SKM-1 treated with dmso at 0.1 percent for 144 hours (cell line): ENCODE measurements at regions not wholly inside any gene's neighbourhood (a gene's known extent, or its start where the extent isn't known, plus 50 kb on each side); places are given as distances from the start of the nearest gene placed in this dataset.

Source experiments
- DNase-seq: peaks from one replicate; lab custom pipeline; 2025; ENCODE audit not compliant: unreplicated experiment; lab: John Stamatoyannopoulos, UW

DNA sequence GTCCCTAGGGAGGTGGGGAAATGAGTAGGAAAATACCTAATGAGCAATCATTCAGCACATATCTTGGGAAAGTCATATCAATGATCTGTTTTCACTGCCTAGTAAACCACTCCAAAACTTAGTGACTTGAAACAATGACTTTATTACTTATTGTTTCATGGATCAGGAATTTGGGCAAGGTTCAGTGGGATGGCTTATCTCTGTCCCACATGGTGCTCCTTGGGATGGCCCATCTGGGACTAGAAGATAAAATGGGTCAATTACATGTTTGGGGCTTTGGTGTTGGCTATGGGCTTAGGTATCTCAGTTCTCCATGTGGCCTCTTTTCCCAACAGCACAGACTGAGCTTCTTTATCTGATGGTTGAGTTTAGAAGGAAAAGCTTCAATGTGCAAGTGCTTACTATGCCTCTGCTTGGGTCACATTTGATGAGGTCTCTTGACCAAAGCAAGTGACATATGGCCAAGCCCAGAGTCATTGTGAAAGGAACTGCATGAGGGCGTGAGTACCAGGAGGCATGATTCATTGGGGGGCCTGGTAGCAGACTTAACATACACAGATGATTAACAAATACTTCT lies 218.1 kb upstream of the TNP1 start:
- DNase-seq, result no peak

DNA sequence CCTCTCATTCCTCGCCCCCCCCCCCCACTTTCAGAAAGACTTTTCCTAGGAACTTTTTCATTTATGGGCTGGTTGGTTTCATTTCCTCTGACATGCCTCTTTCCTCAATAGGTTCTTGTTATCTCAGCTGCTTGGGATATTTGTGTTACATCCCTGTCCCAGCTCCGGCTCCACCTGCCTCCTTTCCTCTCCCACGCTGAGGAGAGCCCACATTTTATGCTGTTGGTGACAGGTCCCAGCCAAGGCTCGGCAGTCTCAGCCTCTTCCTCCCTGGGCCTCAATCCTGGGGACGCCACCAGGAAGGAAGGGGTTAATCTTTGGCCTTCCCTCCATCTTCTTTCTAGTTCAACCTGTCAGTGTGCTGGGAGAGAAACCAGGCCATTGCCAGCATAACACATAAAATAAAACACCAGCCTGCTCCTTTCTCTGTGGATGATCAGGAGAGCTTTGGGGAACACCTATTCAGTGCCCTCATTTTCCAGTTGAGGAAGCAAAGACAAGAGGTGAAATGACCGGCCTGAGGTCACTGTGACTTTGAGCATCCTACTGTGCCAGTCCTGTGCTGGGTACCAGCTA lies 216.9 kb upstream of the TNP1 start:
- no peak for DNase-seq

DNA sequence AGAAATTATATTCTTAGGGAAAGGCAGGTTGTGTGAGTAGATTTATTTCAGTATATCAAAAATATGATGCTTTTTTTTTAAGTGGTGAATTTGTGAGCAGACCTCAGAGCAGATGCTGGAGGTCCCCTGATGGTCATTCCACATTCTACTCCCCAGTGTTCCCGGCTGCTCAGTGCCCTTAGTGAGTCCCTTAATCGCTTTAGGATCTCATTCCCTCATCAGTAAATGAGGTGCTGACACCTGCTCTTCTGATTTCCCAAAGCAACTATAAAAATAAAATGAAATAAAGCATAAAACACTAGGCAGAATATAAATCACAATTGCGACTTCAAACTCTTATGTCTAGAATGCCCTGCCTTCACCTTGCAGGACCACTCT lies 216.2 kb upstream of the TNP1 start:
- DNase-seq, result no peak

- no peak for DNase-seq
These were observed 215.6 kb upstream of the TNP1 start for GRCh38 chr2:217075268-217076057.

GRCh38 chr2:217074576-217075255 lies 214.9 kb upstream of the TNP1 start:
- DNase-seq, result no peak

DNA sequence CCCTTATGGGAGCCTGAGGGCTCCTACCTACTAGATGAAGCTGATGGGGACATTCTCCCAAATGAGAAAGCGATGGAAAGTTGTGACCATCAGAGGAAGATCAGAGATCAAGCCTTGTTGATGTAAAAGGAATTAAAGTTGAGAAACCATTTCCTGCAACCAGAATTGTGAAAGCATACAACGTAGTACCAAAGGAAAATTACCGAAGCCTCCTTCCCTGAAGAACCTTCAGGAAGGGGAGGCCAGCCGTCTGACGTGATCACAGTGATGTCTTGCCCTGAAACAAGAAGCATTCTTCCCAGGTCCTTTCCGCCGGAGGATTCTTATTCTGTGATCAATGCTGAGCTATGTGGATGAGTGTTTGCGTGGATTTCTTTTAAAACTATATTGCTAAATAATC lies 211.6 kb upstream of the TNP1 start:
- no peak for DNase-seq

- DNase-seq, result no peak
These were observed 210.7 kb upstream of the TNP1 start for GRCh38 chr2:217070611-217071010.

- no peak for DNase-seq
These were observed 210.2 kb upstream of the TNP1 start for GRCh38 chr2:217070043-217070430.

GRCh38 chr2:217069263-217070042 lies 209.6 kb upstream of the TNP1 start:
- no peak for DNase-seq

GRCh38 chr2:217068677-217069250 lies 208.9 kb upstream of the TNP1 start:
- DNase-seq, result no peak

DNA sequence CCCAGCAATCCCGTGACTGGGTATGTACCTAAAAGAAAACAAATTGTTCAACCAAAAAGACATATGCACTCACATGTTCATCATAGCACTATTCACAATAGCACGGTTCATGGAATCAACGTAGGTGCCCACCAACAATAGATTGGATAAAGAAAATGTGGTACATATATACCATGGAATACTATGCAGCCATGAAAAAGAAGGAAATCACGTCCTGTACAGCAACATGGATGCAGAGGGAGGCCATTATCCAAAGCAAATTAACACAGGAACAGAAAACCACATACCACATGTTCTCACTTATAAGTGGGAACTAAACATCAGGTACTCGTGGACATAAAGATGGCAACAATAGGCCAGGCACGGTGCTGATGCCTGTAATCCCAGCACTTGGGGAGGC lies 207.9 kb upstream of the TNP1 start:
- DNase-seq, result no peak

- no peak for DNase-seq
These were observed 206.8 kb upstream of the TNP1 start for GRCh38 chr2:217066510-217067270.

- DNase-seq, result no peak
These were observed 206.0 kb upstream of the TNP1 start for GRCh38 chr2:217065695-217066405.

DNA sequence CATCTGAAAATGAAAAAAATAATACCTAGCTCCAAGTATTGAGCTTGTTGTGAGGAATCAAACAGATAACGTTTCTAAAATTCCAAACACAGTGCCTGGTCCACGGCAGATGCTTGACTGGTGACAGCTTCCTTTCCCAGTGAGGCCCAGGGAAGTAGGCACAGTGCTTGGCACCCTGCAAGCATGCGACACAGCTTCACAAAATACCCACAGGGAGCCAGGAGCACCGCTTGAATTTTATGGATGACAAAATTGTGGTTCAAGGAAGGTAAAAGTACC lies 205.1 kb upstream of the TNP1 start:
- DNase-seq, result no peak

DNA sequence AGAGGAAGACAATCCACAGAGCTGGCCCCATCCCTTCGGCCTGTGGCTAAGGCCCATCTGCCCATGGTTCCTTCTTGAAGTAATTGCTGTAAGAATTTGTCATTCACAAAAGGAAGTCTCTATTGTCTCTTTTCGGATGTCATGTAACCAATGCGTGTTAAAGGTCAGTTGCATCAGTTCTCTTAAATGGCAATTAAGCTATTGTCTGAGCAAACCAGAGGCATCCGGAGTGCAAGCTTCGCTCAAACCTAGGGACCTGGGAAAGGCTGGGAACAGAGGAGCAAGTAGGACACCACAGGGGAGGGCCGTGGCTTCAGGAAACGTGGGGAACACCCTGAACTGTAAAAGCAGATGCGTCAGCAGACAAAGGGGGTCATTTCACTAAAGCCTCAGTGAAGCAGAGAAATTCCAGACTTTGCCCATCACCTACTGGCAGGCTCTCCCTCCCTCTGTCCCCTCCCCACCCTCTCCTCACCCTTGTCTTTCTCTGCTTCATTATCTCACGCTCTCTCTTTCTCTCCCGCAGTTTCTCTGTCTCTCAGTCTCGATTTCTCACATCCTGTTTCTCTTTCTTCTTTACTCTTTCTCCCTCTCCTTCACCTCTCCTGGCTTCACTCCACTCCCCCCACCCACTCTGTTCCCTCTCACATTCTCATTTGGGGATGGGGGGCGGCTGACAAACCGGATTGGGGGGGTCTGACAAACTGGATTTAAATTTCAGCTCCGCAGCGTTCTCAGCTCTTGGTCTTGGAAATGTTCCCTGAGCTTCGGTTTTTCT lies 204.6 kb upstream of the TNP1 start:
- DNase-seq, result peak; percentile 65

DNA sequence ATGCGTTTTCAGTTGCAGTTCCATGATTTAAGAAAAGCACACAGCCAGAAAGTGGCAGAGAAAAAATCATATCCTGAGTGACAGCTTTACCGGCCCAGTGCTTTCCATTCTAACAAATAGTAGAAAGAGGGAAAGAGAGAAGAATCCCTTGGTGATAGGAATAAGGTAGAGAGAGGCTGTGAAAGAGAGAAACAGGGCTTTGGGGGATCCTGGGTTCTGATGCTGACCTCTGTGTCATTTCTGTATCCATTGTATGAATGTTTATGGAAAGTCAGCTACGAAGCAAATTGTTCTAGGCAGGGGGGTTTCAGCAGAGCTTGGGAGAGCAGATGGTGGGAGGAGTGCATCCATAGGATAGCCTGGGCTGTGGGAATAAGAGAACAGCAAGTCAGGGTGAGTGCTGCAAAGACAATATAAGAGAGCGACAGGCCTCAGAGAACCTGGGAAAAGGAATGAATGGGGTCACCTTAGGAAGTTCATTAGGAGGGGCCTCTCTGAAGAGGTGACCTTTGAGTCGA lies 203.4 kb upstream of the TNP1 start:
- DNase-seq, result no peak

- DNase-seq, result no peak
These were observed 202.9 kb upstream of the TNP1 start for GRCh38 chr2:217062768-217063167.

- DNase-seq, result no peak
These were observed 202.1 kb upstream of the TNP1 start for GRCh38 chr2:217061916-217062505.
